Astrocyte of the spinal cord (primary cell): ENCODE measurements at regions not wholly inside any gene's neighbourhood (a gene's known extent, or its start where the extent isn't known, plus 50 kb on each side); places are given as distances from the start of the nearest gene placed in this dataset.
A peak's percentile ranks its signal among the peaks of the same experiment; 100 is the strongest.

Source experiments
- DNase-seq: peaks from one replicate; pipeline ENCODE4 v3.0.0; 2011; ENCODE audit warnings: low read depth, low spot score
- H3K4me3 ChIP-seq: 2 replicates; pipeline ENCODE4 v1.5.1; 2011; ENCODE audit warnings: low read depth, mild to moderate bottlenecking, low read length, moderate library complexity
- CTCF ChIP-seq: IDR thresholded peaks from 2 replicates; pipeline ENCODE4 v1.5.1; 2012; ENCODE audit warnings: low read depth, mild to moderate bottlenecking, low read length, inconsistent platforms
- in situ Hi-C: cut with HindIII; loops from 2 replicates; pipeline ENCODE4 v1.10.0; 2017; ENCODE audit warnings: low sequenced_read_pairs

GRCh38 chr6:105987516-105987915 lies 98.6 kb upstream of the PRDM1 start:
- no peak overlapping the region for H3K4me3 ChIP-seq
- no peak for TF ChIP-seq CTCF
- no peak for DNase-seq
- in situ Hi-C loops, result no loop called here

DNA sequence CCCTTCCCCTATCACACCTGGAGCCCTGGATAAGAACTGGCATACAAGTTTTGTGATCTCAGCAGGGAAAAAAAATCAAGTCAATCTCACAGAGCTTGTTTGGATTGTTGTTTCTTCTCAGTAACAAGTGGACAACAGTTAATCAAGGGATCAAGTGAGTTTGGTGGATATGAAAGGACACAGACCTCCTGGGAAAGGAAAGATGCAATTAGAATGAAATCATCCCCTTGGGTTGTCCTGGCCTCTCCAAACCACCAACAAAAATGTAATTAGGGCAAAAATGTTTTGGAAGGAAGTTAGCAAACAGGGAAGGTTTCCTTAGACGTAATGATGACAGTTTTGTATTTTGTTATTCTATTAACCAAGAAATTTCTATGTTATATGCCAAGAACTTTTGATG lies 99.1 kb upstream of the PRDM1 start:
- no peak for DNase-seq
- in situ Hi-C loops, result no loop called here
- H3K4me3 ChIP-seq, result no peak overlapping the region
- no peak for TF ChIP-seq CTCF

- in situ Hi-C loops, result no loop called here
- peak overlapping the region; percentile 27 for H3K4me3 ChIP-seq
- peak; percentile 12 for DNase-seq
- TF ChIP-seq CTCF, result no peak
Measured at GRCh38 chr6:105985816-105986632, 100.1 kb upstream of the PRDM1 start.

DNA sequence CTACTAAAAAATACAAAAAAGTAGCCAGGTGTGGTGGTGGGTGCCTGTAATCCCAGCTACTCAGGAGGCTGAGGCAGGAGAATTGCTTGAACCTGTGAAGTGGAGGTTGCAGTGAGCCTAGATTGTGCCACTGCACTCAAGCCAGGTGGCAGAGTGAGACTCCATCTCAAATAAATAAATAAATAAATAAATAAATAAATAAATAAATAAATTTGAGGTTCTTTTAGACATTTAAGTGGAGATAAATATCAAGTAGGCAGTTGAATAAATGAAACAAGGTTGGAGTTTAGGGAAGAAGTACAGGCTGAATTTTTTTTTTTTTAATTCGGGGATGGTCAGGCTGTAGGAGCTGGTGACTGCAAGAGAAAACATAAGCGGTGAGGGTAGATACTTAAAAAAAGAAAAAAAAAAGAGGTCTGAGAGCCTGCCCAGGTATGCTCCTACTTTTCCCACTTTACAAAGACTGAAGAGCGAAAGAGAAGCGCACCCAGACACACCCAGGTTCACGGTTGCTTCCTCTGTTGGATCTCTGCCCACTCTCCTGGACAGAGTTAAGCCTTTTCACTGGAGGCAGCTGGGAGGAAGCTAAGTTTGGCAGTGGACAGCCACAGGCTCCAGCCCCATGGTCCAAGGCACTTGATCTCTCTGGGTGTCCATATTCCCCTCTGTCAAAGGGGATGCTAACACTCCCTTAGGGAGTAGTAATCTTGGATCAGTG lies 100.9 kb upstream of the PRDM1 start:
- no peak for TF ChIP-seq CTCF
- in situ Hi-C loops, result no loop called here
- DNase-seq, result no peak
- H3K4me3 ChIP-seq, result no peak overlapping the region

GRCh38 chr6:105983763-105984162 lies 102.4 kb upstream of the PRDM1 start:
- in situ Hi-C loops, result no loop called here
- DNase-seq, result no peak
- H3K4me3 ChIP-seq, result no peak overlapping the region
- TF ChIP-seq CTCF, result no peak

DNA sequence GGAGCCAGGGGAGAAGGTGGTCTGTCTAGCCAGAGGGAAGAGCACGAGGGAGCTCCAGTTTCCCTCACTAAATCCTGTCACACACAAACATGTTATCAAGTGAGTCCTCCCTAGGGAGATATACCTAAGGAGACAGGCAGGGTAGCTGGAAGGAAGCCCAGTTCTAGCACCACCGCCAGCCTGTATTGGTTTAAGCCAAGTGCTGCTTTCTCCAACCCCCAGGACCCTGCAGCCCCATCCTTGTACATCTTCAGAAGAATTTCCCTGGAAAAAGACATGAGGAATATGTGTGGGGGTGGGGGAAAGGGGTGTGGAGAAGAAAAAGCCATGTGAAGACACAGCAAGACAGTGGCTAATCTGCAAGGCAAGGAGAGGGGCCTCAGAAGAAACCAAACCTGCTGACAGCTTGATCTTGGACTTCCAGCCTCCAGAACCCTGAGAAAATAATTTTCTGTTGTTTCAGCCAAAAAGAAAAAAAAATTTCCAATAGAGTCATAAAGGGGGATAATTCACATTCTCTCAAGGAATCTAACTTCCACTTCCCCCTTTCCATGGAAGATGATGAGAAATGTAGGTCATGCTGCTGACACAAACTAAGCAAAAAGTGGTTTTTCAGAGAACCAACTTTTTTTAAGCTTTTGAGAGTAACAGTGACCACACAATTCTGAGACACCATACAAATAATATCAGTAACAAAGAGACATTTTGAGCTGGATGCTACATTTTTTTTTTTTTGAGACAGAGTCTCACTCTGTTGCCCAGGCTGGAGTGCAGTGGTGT lies 103.2 kb upstream of the PRDM1 start:
- DNase-seq, result no peak
- in situ Hi-C loops, result no loop called here
- no peak overlapping the region for H3K4me3 ChIP-seq
- no peak for TF ChIP-seq CTCF
